ENCODE measurements at regions not wholly inside any gene's neighbourhood (a gene's known extent, or its start where the extent isn't known, plus 50 kb on each side); places are given as distances from the start of the nearest gene placed in this dataset.

- TF ChIP-seq CTCF (conservative IDR thresholded peaks at IDR 0.05; ENCODE audit: low read length), result no peak
- no peak for TF ChIP-seq EZH2phosphoT487 (IDR thresholded peaks at IDR 0.05; ENCODE audit: borderline replicate concordance, low read depth, low read length)
These were observed 146.2 kb upstream of the TLE3 start for GRCh38 chr15:70243686-70244540.

Measured in OCI-LY7 (cell line).